HG03565 (cell line): ENCODE measurements at regions not wholly inside any gene's neighbourhood (a gene's known extent, or its start where the extent isn't known, plus 50 kb on each side); places are given as distances from the start of the nearest gene placed in this dataset.
"Not testable (repeated sequence)": the region's sequence is repeated elsewhere in the genome, so short reads cannot be mapped to it uniquely, and the experiment has no call there.

ENCODE experiments used
- ATAC-seq: cut with Tn5 transposase; IDR thresholded peaks from one replicate; pipeline ENCODE4 v1.9.1; 2021; ENCODE audit warnings: mild to moderate bottlenecking, moderate library complexity; ENCODE audit not compliant: unreplicated experiment

DNA sequence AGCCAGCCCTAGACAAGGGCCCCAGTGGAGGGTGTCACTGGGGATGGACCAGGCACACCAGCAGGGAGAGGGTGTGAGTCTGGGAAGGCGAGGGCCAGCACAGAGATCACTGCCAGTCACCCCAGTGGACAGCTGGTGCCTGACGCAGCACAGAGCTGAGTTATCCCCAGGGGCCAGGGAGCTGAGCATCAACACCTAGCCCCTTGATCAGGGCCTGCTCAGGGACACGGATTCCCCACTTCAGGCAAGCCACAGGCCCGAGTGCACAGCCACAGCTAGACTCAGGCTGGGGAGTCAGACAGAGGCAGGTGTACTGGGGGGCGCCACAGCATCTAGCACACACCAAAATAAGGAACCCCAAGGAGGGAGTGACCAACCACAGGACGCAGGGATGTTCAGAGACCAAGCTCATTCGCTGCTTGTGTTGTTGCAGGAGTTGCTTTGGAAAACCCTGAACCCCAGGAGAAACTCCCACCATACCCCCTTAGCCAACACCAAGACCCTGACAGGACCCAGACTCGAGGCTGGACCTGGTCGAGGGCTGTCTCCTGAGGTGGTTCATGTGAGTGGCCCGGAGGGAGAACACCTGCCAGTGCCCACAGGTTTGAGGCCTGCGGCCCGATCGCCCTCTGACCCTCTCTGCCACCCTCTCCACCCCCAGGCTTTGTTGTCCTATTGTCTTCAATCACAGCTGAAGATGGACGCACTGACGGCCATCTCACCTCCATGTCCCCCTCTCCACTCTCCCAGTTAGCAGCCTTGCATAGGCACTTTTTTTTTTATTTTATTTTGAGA lies 146.8 kb downstream of the TPRA1 start:
- ATAC-seq, result no peak

DNA sequence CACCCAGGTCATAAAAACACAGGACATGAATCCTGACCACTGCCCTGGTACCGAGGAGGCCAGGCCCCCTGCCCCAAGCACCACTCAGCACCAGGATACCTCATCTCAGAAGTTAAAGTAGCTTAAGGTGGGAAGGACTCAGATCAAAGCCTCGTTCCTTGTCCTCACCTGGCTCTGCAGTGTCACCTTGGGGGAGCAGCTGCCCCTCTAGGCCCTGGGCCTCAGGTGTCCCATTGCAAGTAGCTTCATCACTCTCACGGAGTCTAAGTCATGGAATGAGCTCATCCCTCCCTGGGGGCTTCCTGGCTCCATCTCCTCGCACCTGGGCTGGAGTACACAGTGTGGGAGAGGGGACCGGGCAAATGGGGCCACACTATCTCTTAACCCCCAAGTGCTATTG lies 148.0 kb downstream of the TPRA1 start:
- ATAC-seq, result no peak

- no peak for ATAC-seq
Observed at GRCh38 chr3:127441764-127442163, 148.8 kb downstream of the TPRA1 start.

GRCh38 chr3:127440384-127440783 lies 150.1 kb downstream of the TPRA1 start:
- ATAC-seq, result no peak

GRCh38 chr3:127439621-127440020 lies 150.9 kb downstream of the TPRA1 start:
- ATAC-seq, result no peak

- ATAC-seq, result no peak
Observed at GRCh38 chr3:127438951-127439350, 151.1 kb upstream of the PRR20G start.

GRCh38 chr3:127438371-127438770 lies 150.5 kb upstream of the PRR20G start:
- ATAC-seq, result no peak

DNA sequence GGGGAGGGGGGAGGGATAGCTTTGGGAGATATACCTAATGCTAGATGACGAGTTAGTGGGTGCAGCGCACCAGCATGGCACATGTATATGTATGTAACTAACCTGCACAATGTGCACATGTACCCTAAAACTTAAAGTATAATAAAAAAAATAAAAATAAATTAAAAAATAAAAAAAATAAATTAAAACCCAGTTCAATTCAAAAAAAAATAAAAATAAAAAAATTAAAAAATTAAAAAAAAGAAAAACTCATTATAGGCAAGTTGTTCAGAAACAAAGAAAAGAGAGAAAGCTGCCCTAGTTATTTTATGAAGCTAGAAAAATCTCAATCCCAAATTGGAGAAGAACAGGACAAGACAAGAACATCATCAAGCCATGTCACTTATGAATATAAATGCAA lies 147.5 kb upstream of the PRR20G start:
- not testable (repeated sequence) for ATAC-seq

- ATAC-seq, result no peak
Observed at GRCh38 chr3:127431066-127431465, 143.2 kb upstream of the PRR20G start.

GRCh38 chr3:127428344-127428997 lies 140.6 kb upstream of the PRR20G start:
- ATAC-seq, result no peak

DNA sequence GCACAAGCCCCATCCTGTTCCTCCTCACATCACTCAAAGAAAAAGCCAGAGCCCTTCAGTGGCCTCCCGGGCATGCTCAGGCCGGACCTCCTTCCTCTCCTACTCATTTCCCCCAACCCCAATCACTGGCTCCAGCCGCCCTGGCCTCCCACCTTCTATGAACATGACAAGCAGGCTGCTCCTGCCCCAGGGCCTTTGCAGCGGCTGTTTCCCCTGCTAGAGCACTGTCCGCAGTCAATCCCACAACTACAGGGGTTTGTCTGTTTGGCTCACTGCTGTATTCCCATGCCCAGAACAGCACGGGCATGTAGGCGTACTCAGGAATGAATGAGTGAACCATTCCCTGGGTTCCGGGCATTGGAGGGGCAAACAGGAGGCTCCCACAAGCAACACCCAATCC lies 139.8 kb upstream of the PRR20G start:
- no peak for ATAC-seq

- ATAC-seq, result no peak
Observed at GRCh38 chr3:127427156-127427555, 139.3 kb upstream of the PRR20G start.

DNA sequence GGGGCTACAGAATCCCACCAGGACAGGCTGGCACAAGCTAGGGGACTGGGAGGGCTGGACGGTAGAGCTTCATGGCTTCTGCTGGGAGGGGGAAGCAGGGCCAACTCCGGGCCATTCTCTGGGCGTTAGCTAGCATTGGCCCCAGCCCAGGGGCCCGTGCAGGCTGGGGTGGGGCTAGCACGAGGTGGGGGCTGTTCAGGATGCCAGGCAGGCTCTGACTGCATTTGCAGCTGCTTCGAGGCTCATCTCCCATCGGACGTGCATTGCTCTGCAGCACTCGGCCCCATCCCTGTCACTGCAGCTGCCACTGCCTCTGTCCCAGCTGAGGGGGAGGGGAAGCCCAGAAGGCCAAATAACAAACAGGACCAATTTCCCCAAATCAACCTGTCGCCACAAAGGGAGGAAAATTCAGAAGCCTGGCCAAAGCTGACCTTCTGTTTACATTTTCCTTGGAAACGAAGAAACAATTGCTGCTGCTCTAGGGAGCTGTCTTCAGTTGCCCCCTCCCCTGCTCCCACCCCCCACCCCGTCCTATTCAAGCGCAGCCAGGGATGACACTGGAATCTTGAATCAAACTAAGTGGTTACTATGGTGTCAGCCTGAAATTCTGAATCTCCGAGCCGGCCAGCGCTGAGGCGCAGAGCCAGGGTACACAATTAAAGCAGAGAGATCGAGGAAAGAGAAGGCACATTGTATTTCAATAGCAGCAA lies 138.8 kb upstream of the PRR20G start:
- ATAC-seq, result no peak

- no peak for ATAC-seq
Observed at GRCh38 chr3:127425505-127426443, 137.9 kb upstream of the PRR20G start.

DNA sequence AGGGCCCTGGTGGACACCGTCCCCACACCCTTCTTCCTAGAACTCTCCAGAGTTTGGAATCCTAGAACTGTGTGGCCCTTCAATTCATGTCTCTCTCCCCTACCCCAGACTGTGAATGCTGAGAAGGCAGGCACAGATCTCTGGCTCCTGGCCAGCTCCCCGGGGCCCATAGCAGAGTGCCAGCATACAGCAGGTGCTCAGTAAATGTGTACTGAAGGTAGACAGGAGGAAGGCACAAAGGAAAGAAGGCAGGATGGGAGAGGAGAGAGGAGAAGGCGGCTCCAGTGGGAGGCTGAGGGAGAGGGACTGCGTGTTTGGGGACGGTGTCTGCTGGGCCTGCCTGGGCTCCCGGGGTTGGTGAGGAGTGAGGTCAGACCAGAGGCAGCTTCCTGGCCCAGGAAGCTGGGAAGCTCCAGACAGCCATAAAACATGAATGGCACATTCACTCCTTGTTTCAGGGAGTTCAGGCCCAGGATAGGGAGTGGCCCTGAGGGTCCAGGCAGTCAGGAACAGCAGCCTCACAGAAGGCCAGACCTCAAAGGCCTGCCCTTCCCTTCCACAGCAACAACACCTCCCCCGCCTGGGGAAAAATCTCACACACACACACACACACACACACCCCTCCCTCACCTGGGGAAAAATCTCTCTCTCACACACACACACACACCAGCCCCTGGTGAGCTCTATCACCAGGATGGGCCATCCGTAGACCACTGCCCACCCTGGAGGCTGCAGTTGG lies 137.1 kb upstream of the PRR20G start:
- ATAC-seq, result no peak

- no peak for ATAC-seq
Observed at GRCh38 chr3:127423856-127424765, 136.3 kb upstream of the PRR20G start.

DNA sequence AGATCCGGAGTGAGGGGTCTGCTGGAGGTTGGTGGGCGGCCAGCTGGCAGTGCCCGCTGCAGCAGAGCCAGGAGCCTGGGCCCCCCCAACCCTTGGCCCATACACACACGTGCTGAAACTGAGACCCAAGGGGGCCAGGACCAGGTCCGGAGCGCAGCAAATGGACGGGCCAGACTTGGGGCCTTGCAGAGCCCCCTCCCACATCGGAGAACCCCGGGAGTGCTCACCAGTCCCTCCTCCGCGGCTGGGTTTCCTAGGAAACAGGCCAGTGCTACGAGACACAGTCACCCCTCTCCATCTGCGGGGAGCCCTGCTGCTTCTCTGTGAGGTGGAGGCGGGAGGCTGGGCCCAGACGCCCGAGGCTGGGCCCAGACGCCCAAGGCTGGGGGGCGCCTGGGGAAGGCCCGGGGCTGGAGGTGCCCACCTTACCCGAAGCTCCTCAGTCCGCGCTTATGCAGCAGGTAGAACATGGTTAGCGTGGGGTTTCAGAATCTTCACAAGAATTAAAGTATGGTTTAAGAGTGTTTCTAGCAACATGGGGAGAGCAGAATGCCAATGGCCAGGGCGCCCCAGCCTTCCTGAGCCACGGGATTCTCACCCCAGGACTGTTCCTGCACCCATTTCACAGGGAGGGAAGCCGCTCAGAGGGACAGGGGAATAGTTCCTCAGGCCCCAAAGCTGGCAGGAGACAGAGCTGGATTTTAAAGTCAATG lies 135.0 kb upstream of the PRR20G start:
- ATAC-seq, result no peak

DNA sequence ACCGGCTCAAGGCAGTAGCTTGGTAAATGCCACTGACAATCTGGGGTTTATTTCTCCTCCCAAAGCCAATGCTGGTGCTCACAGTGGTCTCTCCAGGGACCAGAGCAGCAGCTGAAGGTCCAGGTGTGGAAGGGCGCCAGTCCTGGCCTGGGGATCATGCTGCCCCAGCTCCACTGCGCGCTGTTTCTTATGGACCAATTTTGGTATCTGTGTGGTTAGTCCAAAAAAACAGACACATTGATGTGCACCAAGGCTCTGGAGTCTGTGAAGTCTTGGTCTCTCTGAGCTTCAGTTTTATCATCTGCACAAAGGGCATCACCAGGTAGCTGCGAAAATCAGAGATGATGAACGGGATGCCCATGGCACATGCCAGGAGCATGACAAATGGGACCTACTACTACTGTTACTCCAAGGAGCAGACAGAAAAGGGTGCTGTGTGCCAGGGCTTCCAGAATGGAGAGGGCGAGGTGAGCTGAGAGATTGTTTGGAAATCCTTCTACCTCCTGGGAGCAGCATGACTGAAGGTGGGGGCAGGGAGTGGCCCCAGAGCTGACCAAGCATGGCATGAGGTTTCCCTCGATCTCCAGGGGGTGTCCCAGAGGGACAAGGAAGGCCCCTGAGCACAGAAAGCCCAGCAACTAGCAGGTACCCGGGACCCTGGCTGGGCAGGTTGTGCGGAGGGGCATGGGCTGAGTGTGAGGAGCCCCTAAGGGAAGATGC lies 134.3 kb upstream of the PRR20G start:
- no peak for ATAC-seq
